Suprapubic skin (tissue), 4 donors: ENCODE measurements at regions not wholly inside any gene's neighbourhood (a gene's known extent, or its start where the extent isn't known, plus 50 kb on each side); places are given as distances from the start of the nearest gene placed in this dataset.

ENCODE experiments used
- DNase-seq, 2 donors: peaks; one replicate each; pipeline ENCODE4 v3.0.0-alpha.2; 2019; ENCODE audit warnings: low spot score in 2 of 2
- H3K27ac ChIP-seq: fragments of 200-600 bp; sonication (generic); one replicate; pipeline ENCODE4 v1.5.1; 2019
- H3K27me3 ChIP-seq: fragments of 200-600 bp; sonication (generic); one replicate; pipeline ENCODE4 v1.5.1; 2019
- H3K36me3 ChIP-seq: fragments of 200-600 bp; sonication (generic); one replicate; pipeline ENCODE4 v1.5.1; 2019
- H3K4me1 ChIP-seq: fragments of 200-600 bp; sonication (generic); one replicate; pipeline ENCODE4 v1.5.1; 2019
- H3K4me3 ChIP-seq: fragments of 200-600 bp; sonication (generic); one replicate; pipeline ENCODE4 v1.5.1; 2019; ENCODE audit warnings: mild to moderate bottlenecking
- H3K9me3 ChIP-seq: fragments of 200-600 bp; sonication (generic); one replicate; pipeline ENCODE4 v1.5.1; 2019
- CTCF ChIP-seq, 2 donors: fragments of 200-600 bp in 1 of 2; fragments of 450-650 bp in 1 of 2; sonication (generic) in 1 of 2; IDR thresholded peaks; one replicate each; pipeline ENCODE4 v1.5.1; 2016 to 2019; ENCODE audit warnings: antibody characterized with exemption in 2 of 2, mild to moderate bottlenecking in 1 of 2, moderate library complexity in 1 of 2
- EP300 ChIP-seq: sonication (generic); formaldehyde crosslinking; IDR thresholded peaks from one replicate; pipeline ENCODE4 v1.6.1; 2017; ENCODE audit warnings: antibody characterized with exemption
- POLR2A ChIP-seq, 2 donors: fragments of 450-650 bp; IDR thresholded peaks; one replicate each; pipeline ENCODE4 v1.6.1; 2017; ENCODE audit warnings: antibody characterized with exemption in 2 of 2, mild to moderate bottlenecking in 2 of 2, moderate library complexity in 2 of 2
- POLR2AphosphoS5 ChIP-seq, 3 donors: sonication (generic); formaldehyde crosslinking; IDR thresholded peaks; one replicate each; pipeline ENCODE4 v1.6.1; 2017; ENCODE audit warnings: antibody characterized with exemption in 3 of 3
- WGBS: methylation state at CpG from one replicate; pipeline ENCODE4 v1.1.5; 2018; 5-methylcytosine and 5-hydroxymethylcytosine counted together

DNA sequence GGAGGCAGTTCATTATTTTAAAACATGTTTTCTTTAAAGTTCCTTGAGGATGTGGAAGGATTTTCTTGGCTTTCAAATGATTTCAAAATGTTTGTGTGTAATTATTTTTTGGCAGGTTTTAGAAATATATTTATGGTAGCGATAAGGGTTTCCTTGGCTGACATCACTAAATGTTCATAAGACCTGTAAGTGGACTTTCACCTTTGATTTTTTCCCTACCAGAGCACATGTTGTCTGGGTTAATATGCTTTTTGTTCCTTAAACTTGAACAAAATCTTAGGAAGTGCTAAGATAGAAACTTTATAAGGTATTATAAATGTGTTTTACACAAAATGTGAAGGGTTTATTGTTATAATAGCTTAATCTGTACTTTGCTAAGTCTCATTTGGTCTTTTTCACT, 315.6 kb downstream of the PCDH7 start:
- Histone ChIP-seq H3K4me3 (no peak overlapping the region), H3K4me1 (no peaks in the 10 kb centered on the region), H3K36me3 (no peaks in the 10 kb centered on the region), H3K9me3 (no peaks in the 10 kb centered on the region), H3K27me3 (no peaks in the 10 kb centered on the region), H3K27ac (no peak overlapping the region)
- no peak for DNase-seq
- TF ChIP-seq EP300 = no peak
- no peak for TF ChIP-seq POLR2AphosphoS5 (IDR thresholded peaks at IDR 0.05)
- no peak for TF ChIP-seq POLR2A (IDR thresholded peaks at IDR 0.05)
- no peak for TF ChIP-seq CTCF (IDR thresholded peaks at IDR 0.05)
- WGBS = 90% methylated on average over 1 of the region's 1 CpG

GRCh38 chr4:31037703-31038102, 317.5 kb downstream of the PCDH7 start:
- DNase-seq = no peak
- no peaks in the 10 kb centered on the region for H3K9me3 ChIP-seq
- TF ChIP-seq CTCF (IDR thresholded peaks at IDR 0.05) = no peak
- no peak for TF ChIP-seq POLR2A (IDR thresholded peaks at IDR 0.05)
- TF ChIP-seq EP300 = no peak
- TF ChIP-seq POLR2AphosphoS5 (IDR thresholded peaks at IDR 0.05) = no peak
- no peaks in the 10 kb centered on the region for H3K4me1 ChIP-seq
- no peak overlapping the region for H3K4me3 ChIP-seq
- no peaks in the 10 kb centered on the region for H3K27me3 ChIP-seq
- no peak overlapping the region for H3K27ac ChIP-seq
- no peaks in the 10 kb centered on the region for H3K36me3 ChIP-seq

- Histone ChIP-seq H3K4me1 (no peaks in the 10 kb centered on the region), H3K9me3 (no peaks in the 10 kb centered on the region), H3K27ac (no peak overlapping the region), H3K27me3 (no peaks in the 10 kb centered on the region), H3K36me3 (no peaks in the 10 kb centered on the region), H3K4me3 (no peak overlapping the region)
- 95% methylated on average over 3 of the region's 3 CpGs for WGBS
- TF ChIP-seq EP300 (no peak), POLR2A (IDR thresholded peaks at IDR 0.05) (no peak), CTCF (IDR thresholded peaks at IDR 0.05) (no peak), POLR2AphosphoS5 (IDR thresholded peaks at IDR 0.05) (no peak)
- DNase-seq = no peak
Measured at GRCh38 chr4:31039382-31039781, 319.2 kb downstream of the PCDH7 start.

DNA sequence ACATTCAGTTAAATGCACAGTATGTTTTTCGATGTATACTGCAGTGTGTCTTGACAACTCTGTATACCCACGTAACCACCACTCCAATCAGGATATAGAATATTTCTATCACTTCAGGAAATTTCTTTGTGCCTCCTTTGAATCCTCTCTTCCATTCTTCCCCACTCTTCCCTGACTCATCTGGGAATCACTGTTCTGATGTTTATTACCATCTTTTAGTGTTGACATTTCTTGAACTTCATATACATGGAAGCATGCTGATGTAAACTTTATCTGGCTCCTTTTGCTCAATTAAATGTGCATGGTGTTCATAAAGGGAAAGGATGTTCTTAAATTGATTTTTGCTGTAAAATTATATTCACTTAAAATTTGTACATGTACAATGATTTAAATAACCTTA, 319.9 kb downstream of the PCDH7 start:
- no peak overlapping the region for H3K27ac ChIP-seq
- no peaks in the 10 kb centered on the region for H3K36me3 ChIP-seq
- H3K27me3 ChIP-seq = no peaks in the 10 kb centered on the region
- WGBS = 23% methylated on average over 2 of the region's 2 CpGs
- H3K4me3 ChIP-seq = no peak overlapping the region
- H3K9me3 ChIP-seq = no peaks in the 10 kb centered on the region
- TF ChIP-seq EP300 (no peak), CTCF (IDR thresholded peaks at IDR 0.05) (no peak), POLR2A (IDR thresholded peaks at IDR 0.05) (no peak), POLR2AphosphoS5 (IDR thresholded peaks at IDR 0.05) (no peak)
- H3K4me1 ChIP-seq = no peaks in the 10 kb centered on the region
- DNase-seq = no peak

DNA sequence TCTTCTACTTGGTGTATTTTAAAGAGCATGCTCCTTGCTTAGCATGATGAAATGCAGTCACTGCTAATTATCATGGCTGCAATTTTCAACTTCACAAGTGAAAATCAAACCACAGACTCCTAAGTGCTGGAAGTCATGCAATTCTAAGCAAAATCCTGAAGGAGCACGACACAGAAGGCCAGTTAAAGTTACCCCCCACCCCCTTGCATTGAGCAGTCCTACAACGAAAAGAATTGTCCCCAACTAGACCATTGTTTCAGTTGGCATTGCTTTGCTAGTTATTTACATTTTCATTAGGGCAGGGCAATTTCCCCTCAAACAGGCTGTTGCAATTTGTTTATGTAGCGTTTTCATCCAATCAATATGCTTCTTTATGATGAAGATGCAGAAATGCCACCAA, 321.2 kb downstream of the PCDH7 start:
- no peak for DNase-seq
- no peaks in the 10 kb centered on the region for H3K4me1 ChIP-seq
- H3K27me3 ChIP-seq = no peaks in the 10 kb centered on the region
- H3K36me3 ChIP-seq = no peaks in the 10 kb centered on the region
- H3K9me3 ChIP-seq = no peaks in the 10 kb centered on the region
- no peak overlapping the region for H3K27ac ChIP-seq
- H3K4me3 ChIP-seq = no peak overlapping the region
- WGBS = 73% methylated on average over 3 of the region's 3 CpGs
- TF ChIP-seq EP300 = no peak
- TF ChIP-seq POLR2AphosphoS5 (IDR thresholded peaks at IDR 0.05) = no peak
- TF ChIP-seq CTCF (IDR thresholded peaks at IDR 0.05) = no peak
- no peak for TF ChIP-seq POLR2A (IDR thresholded peaks at IDR 0.05)
